MM.1S (cell line): ENCODE measurements at regions not wholly inside any gene's neighbourhood (a gene's known extent, or its start where the extent isn't known, plus 50 kb on each side); places are given as distances from the start of the nearest gene placed in this dataset.

Experiments used
- DNase-seq: peaks from one replicate; pipeline ENCODE4 v3.0.0-alpha.2; 2015
- H2AFZ ChIP-seq: fragments of 300-600 bp; sonication (generic); 2 replicates; pipeline ENCODE4 v1.6.0; 2016; ENCODE audit warnings: antibody characterized with exemption, low read length
- H3F3A ChIP-seq: fragments of 300-600 bp; sonication (generic); 2 replicates; pipeline ENCODE4 v1.6.1; 2016; ENCODE audit warnings: mild to moderate bottlenecking, antibody characterized with exemption, low read length, moderate library complexity, mixed read lengths; ENCODE audit not compliant: insufficient read depth
- H3K27ac ChIP-seq: fragments of 300-600 bp; sonication (generic); 2 replicates; pipeline ENCODE4 v1.5.1; 2016; ENCODE audit warnings: mild to moderate bottlenecking, low read length
- H3K27me3 ChIP-seq: fragments of 300-600 bp; sonication (generic); replicated peaks from 2 replicates; pipeline ENCODE4 v1.6.0; 2016; ENCODE audit warnings: low read length; ENCODE audit not compliant: insufficient read depth
- H3K36me3 ChIP-seq: fragments of 300-600 bp; sonication (generic); replicated peaks from 2 replicates; pipeline ENCODE4 v1.6.1; 2016; ENCODE audit warnings: mild to moderate bottlenecking, low read length, mixed read lengths; ENCODE audit not compliant: insufficient read depth
- H3K4me1 ChIP-seq: fragments of 300-600 bp; sonication (generic); 2 replicates; pipeline ENCODE4 v1.6.1; 2016; ENCODE audit warnings: low read length, mixed read lengths
- H3K4me2 ChIP-seq: fragments of 300-600 bp; sonication (generic); 2 replicates; pipeline ENCODE4 v1.6.0; 2016; ENCODE audit warnings: low read depth, low read length
- H3K4me3 ChIP-seq: fragments of 300-600 bp; sonication (generic); 2 replicates; pipeline ENCODE4 v1.5.1; 2016; ENCODE audit warnings: low read length, mixed read lengths
- H3K79me2 ChIP-seq: fragments of 300-600 bp; sonication (generic); 2 replicates; pipeline ENCODE4 v1.6.1; 2016; ENCODE audit warnings: mixed run types, low read length, mixed read lengths
- H3K9ac ChIP-seq: fragments of 300-600 bp; sonication (generic); 2 replicates; pipeline ENCODE4 v1.6.1; 2016; ENCODE audit warnings: low read length, mixed read lengths
- H3K9me2 ChIP-seq: fragments of 300-600 bp; sonication (generic); replicated peaks from 2 replicates; pipeline ENCODE4 v1.6.1; 2016; ENCODE audit warnings: mild to moderate bottlenecking, low read length, mixed read lengths; ENCODE audit not compliant: insufficient read depth
- H3K9me3 ChIP-seq: fragments of 300-600 bp; sonication (generic); replicated peaks from 2 replicates; pipeline ENCODE4 v1.6.1; 2016; ENCODE audit warnings: mild to moderate bottlenecking, low read length, mixed read lengths; ENCODE audit not compliant: insufficient read depth
- H4K20me1 ChIP-seq: fragments of 300-600 bp; sonication (generic); 2 replicates; pipeline ENCODE4 v1.6.1; 2016; ENCODE audit warnings: mild to moderate bottlenecking, low read length, moderate library complexity, mixed read lengths; ENCODE audit not compliant: insufficient read depth
- CTCF ChIP-seq: fragments of 300-600 bp; sonication (generic); IDR thresholded peaks from 2 replicates; pipeline ENCODE4 v1.5.1; 2016; ENCODE audit warnings: antibody characterized with exemption, low read length, mixed read lengths
- EZH2 ChIP-seq: fragments of 300-600 bp; sonication (generic); optimal IDR thresholded peaks from 2 replicates; pipeline ENCODE3; 2017; ENCODE audit warnings: low read depth, mild to moderate bottlenecking, antibody characterized with exemption, low read length, mixed read lengths
- EZH2phosphoT487 ChIP-seq: fragments of 300-600 bp; sonication (generic); IDR thresholded peaks from 2 replicates; pipeline ENCODE4 v1.6.1; 2018; ENCODE audit warnings: antibody characterized with exemption, low read length

GRCh38 chr1:230548997-230549396 is 93.3 kb upstream of the COG2 start:
- no peak for TF ChIP-seq EZH2
- no peak for TF ChIP-seq CTCF
- TF ChIP-seq EZH2phosphoT487: no peak
- Histone ChIP-seq H3K9me2 (no peaks in the 10 kb centered on the region), H3K36me3 (no peaks in the 10 kb centered on the region), H3K4me1 (no peaks in the 10 kb centered on the region), H3K9me3 (no peaks in the 10 kb centered on the region), H4K20me1 (no peaks in the 10 kb centered on the region), H3F3A (no peaks in the 10 kb centered on the region), H2AFZ (no peak overlapping the region), H3K79me2 (no peaks in the 10 kb centered on the region), H3K9ac (no peak overlapping the region), H3K27me3 (no peaks in the 10 kb centered on the region), H3K4me2 (no peak overlapping the region), H3K4me3 (no peak overlapping the region), H3K27ac (no peak overlapping the region)
- no peak for DNase-seq

- no peaks in the 10 kb centered on the region for H3K9me2 ChIP-seq
- H3K36me3 ChIP-seq: no peaks in the 10 kb centered on the region
- no peak overlapping the region for H3K4me3 ChIP-seq
- H4K20me1 ChIP-seq: no peaks in the 10 kb centered on the region
- no peaks in the 10 kb centered on the region for H3K27me3 ChIP-seq
- no peak overlapping the region for H3K4me2 ChIP-seq
- no peaks in the 10 kb centered on the region for H3K79me2 ChIP-seq
- no peak for TF ChIP-seq EZH2
- no peak for TF ChIP-seq EZH2phosphoT487
- TF ChIP-seq CTCF: no peak
- H3K9me3 ChIP-seq: no peaks in the 10 kb centered on the region
- no peak for DNase-seq
- no peak overlapping the region for H3K27ac ChIP-seq
- H2AFZ ChIP-seq: no peak overlapping the region
- H3K4me1 ChIP-seq: no peaks in the 10 kb centered on the region
- H3K9ac ChIP-seq: no peak overlapping the region
- no peaks in the 10 kb centered on the region for H3F3A ChIP-seq
Measured at GRCh38 chr1:230548357-230548756, 93.9 kb upstream of the COG2 start.

GRCh38 chr1:230545181-230545580 is 97.1 kb upstream of the COG2 start:
- no peaks in the 10 kb centered on the region for H3K27me3 ChIP-seq
- no peaks in the 10 kb centered on the region for H3K4me1 ChIP-seq
- H3K4me2 ChIP-seq: no peak overlapping the region
- no peaks in the 10 kb centered on the region for H3K79me2 ChIP-seq
- no peak for DNase-seq
- H3K9me3 ChIP-seq: no peaks in the 10 kb centered on the region
- H3F3A ChIP-seq: no peaks in the 10 kb centered on the region
- H3K36me3 ChIP-seq: no peaks in the 10 kb centered on the region
- H4K20me1 ChIP-seq: no peaks in the 10 kb centered on the region
- no peak overlapping the region for H3K27ac ChIP-seq
- H2AFZ ChIP-seq: no peak overlapping the region
- no peak overlapping the region for H3K4me3 ChIP-seq
- TF ChIP-seq CTCF (no peak), EZH2 (no peak), EZH2phosphoT487 (no peak)
- no peak overlapping the region for H3K9ac ChIP-seq
- no peaks in the 10 kb centered on the region for H3K9me2 ChIP-seq
